ENCODE measurements at regions not wholly inside any gene's neighbourhood (a gene's known extent, or its start where the extent isn't known, plus 50 kb on each side); places are given as distances from the start of the nearest gene placed in this dataset.

- no peaks in the 10 kb centered on the region for H3K4me1 ChIP-seq (ENCODE audit: control insufficient read depth, extremely low read depth, insufficient read depth, low read length)
- H3K9me1 ChIP-seq (replicated peaks; ENCODE audit: control insufficient read depth, extremely low read depth, insufficient read depth, low read length) = no peaks in the 10 kb centered on the region
- H4K20me1 ChIP-seq (replicated peaks; ENCODE audit: control insufficient read depth, extremely low read depth, insufficient read depth, low read length) = no peaks in the 10 kb centered on the region
- H3K9me3 ChIP-seq (replicated peaks; ENCODE audit: control insufficient read depth, insufficient read depth, low read length) = peaks cover 2% of the 10 kb centered on the region
- no peak overlapping the region for H3K4me2 ChIP-seq (ENCODE audit: insufficient read depth, low read length)
- H3K4me3 ChIP-seq (replicated peaks in 1 of 3; ENCODE audit: insufficient read depth in 1 of 3, low read depth in 1 of 3, low read length in 3 of 3) = no peak overlapping the region
- intact Hi-C loops (cut with micrococcal nuclease) = no loop called here
- dilution Hi-C loops (cut with MboI; ENCODE audit: extremely low pct_ligation_motif_present, low sequenced_read_pairs) = no loop called here
- no peak overlapping the region for H2AFZ ChIP-seq (ENCODE audit: low read depth, low read length)
- no peak overlapping the region for H3K27ac ChIP-seq (ENCODE audit: insufficient read depth, low read depth, low read length)
- no peaks in the 10 kb centered on the region for H3K27me3 ChIP-seq (ENCODE audit: control insufficient read depth in 2 of 2, insufficient read depth in 2 of 2, low read length in 2 of 2)
- no TSS peak for BruUV-seq (replicated peaks)
- FAIRE-seq (no peak), DNase-seq (ENCODE audit: low read depth, low spot score) (no peak)
- H3K36me3 ChIP-seq (ENCODE audit: control insufficient read depth in 2 of 2, extremely low read depth in 1 of 2, insufficient read depth in 2 of 2, low read length in 2 of 2) = no peaks in the 10 kb centered on the region
- no peak overlapping the region for H3K9ac ChIP-seq (replicated peaks; ENCODE audit: extremely low read depth, insufficient read depth, low read length)
- no peak for TF ChIP-seq EZH2 (IDR thresholded peaks at IDR 0.05; ENCODE audit: borderline replicate concordance, low read depth, low read length, severe bottlenecking)
- no peak for TF ChIP-seq GATA2 (IDR thresholded peaks at IDR 0.05; ENCODE audit: insufficient read depth, insufficient read length, low read depth, low read length)
- no peak for TF ChIP-seq POLR2AphosphoS5 (IDR thresholded peaks at IDR 0.05; ENCODE audit: insufficient read depth, low read depth, low read length)
- no peak for TF ChIP-seq CTCF (IDR thresholded peaks at IDR 0.05; ENCODE audit: extremely low read depth in 1 of 2, insufficient read depth in 1 of 2, low read depth in 1 of 2, low read length in 2 of 2)
- TF ChIP-seq MYC (IDR thresholded peaks at IDR 0.05; ENCODE audit: low read depth, low read length) = no peak
- TF ChIP-seq MAX (IDR thresholded peaks at IDR 0.05; ENCODE audit: insufficient read depth, insufficient read length) = no peak
- TF ChIP-seq JUN (IDR thresholded peaks at IDR 0.05; ENCODE audit: borderline replicate concordance, insufficient read depth, insufficient read length, low read depth) = no peak
- no peak for TF ChIP-seq FOS (IDR thresholded peaks at IDR 0.05; ENCODE audit: borderline replicate concordance, insufficient read depth, low read length)
- TF ChIP-seq POLR2A (IDR thresholded peaks at IDR 0.05; ENCODE audit: low read depth, low read length) = no peak
- ChIA-PET POLR2A (no interaction called here), CTCF (interaction anchor here (0.7 kb wide), 1 partner anchor 16 kb away, joined by 4 read pairs; no protein-coding TSS in a partner anchor)
- H3K79me2 ChIP-seq (ENCODE audit: control insufficient read depth, insufficient read depth, low read length) = no peaks in the 10 kb centered on the region
Measured at GRCh38 chr17:33436321-33436720, 143.2 kb upstream of the ASIC2 start.

Measured in endothelial cell of umbilical vein (primary cell).